Astrocyte of the cerebellum (primary cell): ENCODE measurements at regions not wholly inside any gene's neighbourhood (a gene's known extent, or its start where the extent isn't known, plus 50 kb on each side); places are given as distances from the start of the nearest gene placed in this dataset.

Experiments used
- DNase-seq: peaks from one replicate; pipeline ENCODE4 v3.0.0-alpha.2; 2011; ENCODE audit warnings: low read depth
- H3K4me3 ChIP-seq: 2 replicates; pipeline ENCODE4 v1.5.1; 2011; ENCODE audit warnings: mild to moderate bottlenecking, low read depth, low read length, moderate library complexity
- in situ Hi-C: cut with HindIII; loops from 2 replicates; pipeline ENCODE4 v1.10.0; 2017; ENCODE audit warnings: low sequenced_read_pairs
- TF ChIP-seq, protein P1 (sequence below): IDR thresholded peaks from 2 replicates; pipeline ENCODE4 v1.5.1; 2012; ENCODE audit warnings: low read length, low read depth, moderate library complexity, mild to moderate bottlenecking; ENCODE audit errors: missing control alignments

DNA sequence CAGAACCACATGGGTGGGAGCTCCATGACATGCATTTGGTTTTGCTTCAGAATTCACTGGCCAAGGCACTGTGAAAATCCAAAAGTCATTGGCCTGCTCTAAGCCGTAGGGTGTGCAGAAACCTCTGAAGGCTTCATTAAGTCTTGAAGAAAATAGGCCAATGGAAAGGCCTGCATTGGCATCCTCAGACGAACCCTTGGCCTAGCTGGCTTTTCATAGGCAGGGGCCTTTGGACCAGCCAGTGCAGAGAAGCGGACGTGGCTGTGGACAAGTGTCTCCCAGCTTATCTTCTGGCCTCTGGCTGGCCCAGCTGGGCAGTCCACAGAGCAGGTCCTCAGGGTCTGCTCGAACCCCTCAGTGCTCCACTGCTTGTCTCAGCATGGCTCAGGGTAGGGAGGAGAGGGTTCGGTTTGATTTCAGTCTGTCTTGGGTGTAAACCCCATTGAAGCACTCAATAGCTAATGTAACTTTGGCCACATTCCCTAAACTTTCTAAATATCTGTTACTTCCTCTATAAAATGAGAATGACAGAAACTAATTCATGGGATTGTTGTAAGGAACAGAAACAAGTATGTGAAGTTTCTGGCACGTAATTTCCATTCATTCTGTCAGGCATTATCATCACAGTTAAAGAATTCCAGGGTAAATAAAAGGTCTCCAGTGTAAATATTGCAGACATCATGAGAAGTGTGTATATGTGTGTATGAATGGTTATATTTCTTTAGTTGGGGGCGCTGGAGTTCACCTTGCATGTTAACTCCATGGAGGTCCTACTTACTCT, 125.5 kb downstream of the TFCP2L1 start:
- TF ChIP-seq, protein P1, sequence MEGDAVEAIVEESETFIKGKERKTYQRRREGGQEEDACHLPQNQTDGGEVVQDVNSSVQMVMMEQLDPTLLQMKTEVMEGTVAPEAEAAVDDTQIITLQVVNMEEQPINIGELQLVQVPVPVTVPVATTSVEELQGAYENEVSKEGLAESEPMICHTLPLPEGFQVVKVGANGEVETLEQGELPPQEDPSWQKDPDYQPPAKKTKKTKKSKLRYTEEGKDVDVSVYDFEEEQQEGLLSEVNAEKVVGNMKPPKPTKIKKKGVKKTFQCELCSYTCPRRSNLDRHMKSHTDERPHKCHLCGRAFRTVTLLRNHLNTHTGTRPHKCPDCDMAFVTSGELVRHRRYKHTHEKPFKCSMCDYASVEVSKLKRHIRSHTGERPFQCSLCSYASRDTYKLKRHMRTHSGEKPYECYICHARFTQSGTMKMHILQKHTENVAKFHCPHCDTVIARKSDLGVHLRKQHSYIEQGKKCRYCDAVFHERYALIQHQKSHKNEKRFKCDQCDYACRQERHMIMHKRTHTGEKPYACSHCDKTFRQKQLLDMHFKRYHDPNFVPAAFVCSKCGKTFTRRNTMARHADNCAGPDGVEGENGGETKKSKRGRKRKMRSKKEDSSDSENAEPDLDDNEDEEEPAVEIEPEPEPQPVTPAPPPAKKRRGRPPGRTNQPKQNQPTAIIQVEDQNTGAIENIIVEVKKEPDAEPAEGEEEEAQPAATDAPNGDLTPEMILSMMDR = no peak
- DNase-seq = no peak
- H3K4me3 ChIP-seq = no peak overlapping the region
- in situ Hi-C loops = loop anchor here (5.0 kb wide), 1 partner anchor 78 kb away; no protein-coding TSS in a partner anchor

DNA sequence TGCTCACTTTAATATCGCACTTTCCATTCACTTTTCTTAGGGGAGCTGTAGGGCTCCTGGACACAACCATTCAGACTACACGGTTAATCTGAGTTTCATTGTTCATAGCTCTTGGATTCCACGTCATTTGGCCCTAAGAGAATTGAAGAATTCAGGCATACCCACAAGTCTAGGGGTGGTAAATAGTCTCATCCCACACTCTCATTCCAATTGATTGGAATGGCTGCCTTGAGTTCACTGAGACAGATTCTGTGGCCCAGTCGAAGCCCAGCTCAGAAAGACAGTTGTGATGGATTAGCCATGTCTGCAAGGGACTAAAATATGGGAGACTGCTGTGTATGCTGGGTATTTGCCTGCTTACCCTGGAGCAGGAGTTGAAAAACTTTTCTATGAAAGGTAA, 124.6 kb downstream of the TFCP2L1 start:
- TF ChIP-seq, protein P1 = no peak
- in situ Hi-C loops = loop anchor here (5.0 kb wide), 1 partner anchor 77 kb away; no protein-coding TSS in a partner anchor
- DNase-seq = no peak
- H3K4me3 ChIP-seq = no peak overlapping the region

DNA sequence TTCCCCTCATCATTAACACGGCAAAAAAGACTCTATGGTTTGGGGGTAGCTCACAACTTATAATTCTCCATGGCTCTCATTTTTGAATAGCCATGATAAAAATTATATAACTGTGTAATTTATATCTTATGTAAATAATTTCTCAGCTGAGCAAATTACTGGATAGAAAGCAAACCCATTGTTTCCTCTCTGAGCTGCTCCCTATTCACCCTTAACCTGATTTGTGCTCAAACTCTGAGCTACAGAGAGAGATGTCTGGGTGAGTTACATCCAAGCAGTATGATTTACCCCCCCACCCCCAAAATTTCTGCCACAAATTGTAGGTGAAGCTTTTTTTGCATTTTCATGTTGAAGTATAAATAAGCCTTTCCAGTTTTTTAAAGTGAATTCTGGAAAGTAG, 123.7 kb downstream of the TFCP2L1 start:
- TF ChIP-seq, protein P1 = no peak
- no peak for DNase-seq
- in situ Hi-C loops = loop anchor here (5.0 kb wide), 1 partner anchor 76 kb away; no protein-coding TSS in a partner anchor
- no peak overlapping the region for H3K4me3 ChIP-seq

DNA sequence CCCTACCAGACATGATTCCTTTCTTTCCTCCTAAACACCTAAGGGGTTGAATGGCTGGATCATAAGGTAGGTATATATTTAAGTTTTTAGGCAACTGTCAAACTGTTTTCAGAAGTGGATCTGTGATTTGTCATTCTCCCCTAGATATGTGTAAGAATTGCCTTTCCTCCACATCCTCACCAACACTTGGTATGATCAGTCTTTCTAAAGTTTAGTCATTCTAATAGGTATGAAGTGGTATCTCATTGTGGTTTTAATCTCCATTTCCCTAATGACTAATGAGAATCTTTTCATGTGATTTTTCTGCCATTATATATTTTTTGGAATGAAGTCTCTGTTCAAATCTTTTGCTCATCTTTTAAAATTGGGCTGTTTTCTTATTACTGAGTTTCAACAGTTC, 122.1 kb downstream of the TFCP2L1 start:
- H3K4me3 ChIP-seq = no peak overlapping the region
- DNase-seq = no peak
- TF ChIP-seq, protein P1 = no peak
- in situ Hi-C loops = loop anchor here (5.0 kb wide), 1 partner anchor 74 kb away; no protein-coding TSS in a partner anchor

DNA sequence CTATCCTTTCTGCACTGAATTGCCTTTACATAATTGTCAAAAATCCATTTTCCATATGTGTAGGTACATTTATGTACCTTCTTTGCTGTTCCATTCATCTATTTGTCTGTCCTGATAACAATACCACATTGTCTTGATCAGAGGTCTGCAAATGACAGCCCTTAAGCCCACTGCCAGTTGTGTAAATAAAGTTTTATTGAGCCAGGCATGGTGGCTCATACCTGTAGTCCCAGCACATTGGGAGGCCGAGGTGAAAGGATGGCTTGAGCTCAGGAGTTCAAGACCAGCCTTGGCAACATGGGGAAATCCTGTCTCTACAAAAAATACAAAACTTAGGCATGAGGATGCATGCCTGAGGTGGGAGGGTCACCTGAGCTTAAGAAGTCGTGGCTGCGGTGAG, 121.0 kb downstream of the TFCP2L1 start:
- in situ Hi-C loops = loop anchor here (5.0 kb wide), 1 partner anchor 73 kb away; no protein-coding TSS in a partner anchor
- no peak overlapping the region for H3K4me3 ChIP-seq
- TF ChIP-seq, protein P1 = no peak
- DNase-seq = no peak

DNA sequence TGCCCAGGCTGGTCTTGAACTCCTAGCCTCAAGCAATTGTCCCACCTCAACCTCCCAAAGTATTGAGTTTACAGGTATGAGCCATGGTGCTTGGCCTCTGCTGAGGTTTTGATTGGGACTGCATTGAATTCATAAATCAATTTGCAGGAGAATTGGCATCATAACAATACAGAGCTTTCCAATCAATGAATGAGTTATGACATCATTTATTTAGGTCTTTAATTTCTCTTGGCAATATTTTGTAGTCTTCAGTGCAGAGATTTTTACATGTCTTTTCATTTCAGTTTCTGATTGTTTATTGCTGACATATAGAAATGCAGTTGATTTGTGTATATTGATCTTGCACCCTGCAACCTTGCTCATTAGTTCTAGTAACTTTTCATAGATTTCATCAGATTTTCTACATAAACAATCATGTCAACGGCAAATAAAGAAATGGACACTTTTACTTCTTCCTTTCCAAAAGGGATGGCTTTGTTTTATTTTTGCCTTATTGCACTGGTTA, 119.9 kb downstream of the TFCP2L1 start:
- no peak overlapping the region for H3K4me3 ChIP-seq
- DNase-seq = no peak
- TF ChIP-seq, protein P1 = no peak
- in situ Hi-C loops = no loop called here
